ENCODE measurements at regions not wholly inside any gene's neighbourhood (a gene's known extent, or its start where the extent isn't known, plus 50 kb on each side); places are given as distances from the start of the nearest gene placed in this dataset.

DNA sequence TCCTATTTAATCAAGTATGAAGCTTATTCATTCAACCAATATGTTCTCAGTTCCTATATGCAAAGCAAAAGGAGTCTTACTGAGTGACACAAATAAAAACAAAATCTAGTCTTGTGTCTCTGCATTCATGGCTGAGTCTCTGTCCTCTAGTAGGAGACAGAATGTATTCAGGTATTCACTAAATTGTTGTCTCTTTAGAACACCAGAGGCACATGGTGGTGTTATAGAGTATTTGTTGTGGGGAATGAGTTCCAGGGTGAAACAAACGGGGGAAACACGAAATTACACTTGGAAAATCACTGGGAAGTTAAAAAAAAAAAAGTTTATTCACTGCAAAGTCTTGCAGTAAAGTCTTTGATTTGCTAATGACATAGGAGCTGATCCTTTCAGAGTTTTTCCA lies 131.7 kb upstream of the FSHR start:
- TF ChIP-seq, protein P1, sequence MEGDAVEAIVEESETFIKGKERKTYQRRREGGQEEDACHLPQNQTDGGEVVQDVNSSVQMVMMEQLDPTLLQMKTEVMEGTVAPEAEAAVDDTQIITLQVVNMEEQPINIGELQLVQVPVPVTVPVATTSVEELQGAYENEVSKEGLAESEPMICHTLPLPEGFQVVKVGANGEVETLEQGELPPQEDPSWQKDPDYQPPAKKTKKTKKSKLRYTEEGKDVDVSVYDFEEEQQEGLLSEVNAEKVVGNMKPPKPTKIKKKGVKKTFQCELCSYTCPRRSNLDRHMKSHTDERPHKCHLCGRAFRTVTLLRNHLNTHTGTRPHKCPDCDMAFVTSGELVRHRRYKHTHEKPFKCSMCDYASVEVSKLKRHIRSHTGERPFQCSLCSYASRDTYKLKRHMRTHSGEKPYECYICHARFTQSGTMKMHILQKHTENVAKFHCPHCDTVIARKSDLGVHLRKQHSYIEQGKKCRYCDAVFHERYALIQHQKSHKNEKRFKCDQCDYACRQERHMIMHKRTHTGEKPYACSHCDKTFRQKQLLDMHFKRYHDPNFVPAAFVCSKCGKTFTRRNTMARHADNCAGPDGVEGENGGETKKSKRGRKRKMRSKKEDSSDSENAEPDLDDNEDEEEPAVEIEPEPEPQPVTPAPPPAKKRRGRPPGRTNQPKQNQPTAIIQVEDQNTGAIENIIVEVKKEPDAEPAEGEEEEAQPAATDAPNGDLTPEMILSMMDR (IDR thresholded peaks at IDR 0.05; ENCODE audit: control insufficient read depth, insufficient read depth, low read depth, low read length, missing control alignments) = no peak
- DNase-seq (ENCODE audit: low read depth) = no peak
- H3K4me3 ChIP-seq (ENCODE audit: control insufficient read depth, low read depth, low read length) = no peak overlapping the region

DNA sequence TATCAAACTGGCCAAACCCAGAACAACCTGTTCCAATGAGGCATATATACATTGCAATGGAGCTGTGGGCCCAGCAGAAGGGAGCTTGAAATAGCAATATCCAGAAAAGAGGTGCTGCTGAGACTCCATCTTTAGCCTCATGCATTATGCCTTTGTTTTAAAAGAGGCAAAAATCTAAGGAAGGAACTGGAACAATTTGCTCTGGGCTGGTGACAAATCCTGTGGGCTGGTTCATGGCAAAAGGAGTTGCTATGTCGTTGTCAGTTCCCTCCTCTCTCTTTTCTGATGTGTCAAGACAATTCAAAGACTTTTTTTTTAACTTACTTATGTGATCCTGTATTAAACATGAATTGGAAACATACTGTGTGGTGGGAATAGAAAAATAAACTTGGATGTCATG lies 124.2 kb upstream of the FSHR start:
- no peak for DNase-seq (ENCODE audit: low read depth)
- TF ChIP-seq, protein P1 (IDR thresholded peaks at IDR 0.05; ENCODE audit: control insufficient read depth, insufficient read depth, low read depth, low read length, missing control alignments) = no peak

DNA sequence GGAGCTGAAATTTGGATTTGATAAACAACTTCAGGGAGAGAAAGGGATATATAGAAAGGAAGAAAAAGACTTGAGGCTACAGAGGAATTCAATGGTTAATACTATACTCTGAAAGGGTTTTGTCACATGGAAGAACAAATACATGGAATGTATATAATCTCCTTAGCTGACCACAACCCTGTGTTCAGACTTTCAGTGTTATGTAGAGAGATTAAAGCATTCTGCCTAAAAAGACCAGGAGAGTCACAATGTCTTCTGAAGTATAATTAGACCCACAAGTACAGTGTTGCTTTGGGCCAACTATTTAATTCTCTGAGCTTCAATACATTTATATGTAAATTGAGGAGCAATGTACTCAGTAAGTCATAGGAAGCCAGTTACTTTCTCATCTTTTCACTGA lies 123.8 kb upstream of the FSHR start:
- TF ChIP-seq, protein P1 (IDR thresholded peaks at IDR 0.05; ENCODE audit: control insufficient read depth, insufficient read depth, low read depth, low read length, missing control alignments) = no peak
- DNase-seq (ENCODE audit: low read depth) = no peak
- no peak overlapping the region for H3K4me3 ChIP-seq (ENCODE audit: control insufficient read depth, low read depth, low read length)

More for the DNA sequence above, 124.2 kb upstream of the FSHR start:
- no peak overlapping the region for H3K4me3 ChIP-seq (ENCODE audit: control insufficient read depth, low read depth, low read length)

- TF ChIP-seq, protein P1 (IDR thresholded peaks at IDR 0.05; ENCODE audit: control insufficient read depth, insufficient read depth, low read depth, low read length, missing control alignments) = no peak
- no peak for DNase-seq (ENCODE audit: low read depth)
- H3K4me3 ChIP-seq (ENCODE audit: control insufficient read depth, low read depth, low read length) = no peak overlapping the region
These were observed 116.8 kb upstream of the FSHR start for GRCh38 chr2:49271060-49271606.

DNA sequence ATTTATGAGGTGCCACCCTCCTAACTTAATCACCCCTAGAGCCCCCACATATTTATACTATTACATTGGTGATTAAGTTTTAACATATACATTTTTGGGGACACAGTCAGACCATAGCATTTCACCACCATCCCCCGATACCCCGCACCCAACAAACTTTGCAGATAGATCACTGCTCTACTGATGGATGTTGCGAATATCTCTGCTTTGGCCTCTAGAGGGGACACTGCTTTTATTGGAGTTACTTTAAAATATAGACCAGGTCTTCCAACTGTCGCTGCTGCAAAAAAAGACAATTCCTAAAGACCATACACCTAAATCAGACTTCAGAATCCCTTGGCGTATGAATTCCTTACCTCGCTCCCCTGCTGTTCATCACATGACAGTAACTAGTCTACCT lies 115.8 kb upstream of the FSHR start:
- TF ChIP-seq, protein P1 (IDR thresholded peaks at IDR 0.05; ENCODE audit: control insufficient read depth, insufficient read depth, low read depth, low read length, missing control alignments) = no peak
- DNase-seq (ENCODE audit: low read depth) = no peak
- no peak overlapping the region for H3K4me3 ChIP-seq (ENCODE audit: control insufficient read depth, low read depth, low read length)

GRCh38 chr2:49265471-49265870 lies 111.2 kb upstream of the FSHR start:
- TF ChIP-seq, protein P1 (IDR thresholded peaks at IDR 0.05; ENCODE audit: control insufficient read depth, insufficient read depth, low read depth, low read length, missing control alignments) = no peak
- no peak overlapping the region for H3K4me3 ChIP-seq (ENCODE audit: control insufficient read depth, low read depth, low read length)
- DNase-seq (ENCODE audit: low read depth) = no peak
